ENCODE measurements at regions not wholly inside any gene's neighbourhood (a gene's known extent, or its start where the extent isn't known, plus 50 kb on each side); places are given as distances from the start of the nearest gene placed in this dataset.

DNA sequence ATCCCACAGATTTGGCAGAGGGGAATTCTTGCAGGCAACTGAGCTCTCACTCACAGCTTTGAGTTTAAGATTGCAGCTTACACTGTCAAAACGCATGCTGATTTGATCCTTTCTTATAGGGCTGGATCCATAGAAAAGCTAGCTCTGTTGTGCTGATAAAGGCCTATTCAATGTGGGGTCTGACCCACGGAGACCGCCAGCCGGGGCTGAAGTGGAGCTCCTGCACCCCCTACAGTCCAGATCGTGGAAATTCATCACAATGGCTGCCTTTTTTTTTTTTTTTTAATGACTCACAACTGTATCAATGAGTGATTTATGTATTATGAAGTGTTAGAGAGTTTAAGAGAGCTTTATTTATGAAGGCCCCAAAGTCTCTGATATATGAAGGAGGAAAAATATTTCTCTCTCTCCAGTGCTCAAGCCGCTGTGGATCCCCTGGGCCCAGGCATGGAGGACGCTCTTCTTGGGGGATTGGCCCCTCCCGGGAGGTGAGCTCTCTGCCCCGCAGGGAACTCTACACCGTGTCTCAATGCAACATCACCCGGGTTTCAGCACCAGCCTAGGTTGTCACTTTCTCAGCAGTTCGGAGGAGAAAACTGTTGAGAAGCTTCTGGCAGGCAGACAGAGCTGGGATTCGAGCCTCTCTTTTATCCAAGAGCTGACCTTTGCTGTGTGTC is 700.2 kb downstream of the IRX1 start:
- in situ Hi-C loops (cut with HindIII; ENCODE audit: low pct_unique_long_range_greater_than_20kb, low sequenced_read_pairs), result no loop called here
- peak; percentile 75 for DNase-seq (ENCODE audit: low read depth, low spot score)

DNA sequence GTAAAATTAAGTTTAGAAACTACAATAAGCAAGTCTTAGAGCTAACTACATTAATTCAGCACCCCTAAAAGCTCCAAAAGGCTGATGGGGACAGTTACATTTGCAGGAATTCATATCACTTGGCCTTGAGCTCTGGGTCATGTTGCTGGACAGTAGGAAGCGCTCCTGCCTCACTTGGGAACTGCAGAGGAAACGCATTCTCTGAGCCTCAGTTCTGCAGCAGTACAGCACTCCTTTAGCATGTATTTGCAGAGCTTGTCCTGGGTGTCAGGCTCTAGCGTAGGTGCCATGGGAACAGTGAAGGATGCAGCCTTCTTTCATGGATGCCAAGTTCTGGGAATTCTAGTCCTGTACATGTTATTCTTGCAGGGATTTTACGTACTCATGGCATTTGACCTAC is 710.4 kb downstream of the IRX1 start:
- in situ Hi-C loops (cut with HindIII; ENCODE audit: low pct_unique_long_range_greater_than_20kb, low sequenced_read_pairs), result no loop called here

DNA sequence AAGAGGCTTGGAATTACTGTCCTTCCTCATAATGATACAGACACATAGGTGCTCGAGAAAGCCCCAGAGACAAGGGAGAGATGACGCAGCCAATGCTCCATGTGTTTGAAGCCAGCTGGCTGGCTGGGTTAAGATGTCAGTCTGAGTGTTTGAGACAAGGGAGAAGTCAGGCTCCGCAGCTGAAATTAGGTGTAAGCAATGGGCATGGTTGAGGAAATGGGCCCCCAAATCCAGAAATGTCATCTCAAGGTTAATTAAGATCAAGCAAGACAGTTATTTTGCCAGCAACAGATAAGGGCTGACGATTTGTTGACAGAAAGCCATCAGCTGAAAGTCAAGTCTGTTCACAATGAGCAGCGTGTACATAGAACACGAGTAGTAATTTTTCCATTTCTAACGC is 713.4 kb downstream of the IRX1 start:
- in situ Hi-C loops (cut with HindIII; ENCODE audit: low pct_unique_long_range_greater_than_20kb, low sequenced_read_pairs), result no loop called here
- no peak for DNase-seq (ENCODE audit: low read depth, low spot score)

More for the DNA sequence above, 710.4 kb downstream of the IRX1 start:
- peak; percentile 55 for DNase-seq (ENCODE audit: low read depth, low spot score)

DNA sequence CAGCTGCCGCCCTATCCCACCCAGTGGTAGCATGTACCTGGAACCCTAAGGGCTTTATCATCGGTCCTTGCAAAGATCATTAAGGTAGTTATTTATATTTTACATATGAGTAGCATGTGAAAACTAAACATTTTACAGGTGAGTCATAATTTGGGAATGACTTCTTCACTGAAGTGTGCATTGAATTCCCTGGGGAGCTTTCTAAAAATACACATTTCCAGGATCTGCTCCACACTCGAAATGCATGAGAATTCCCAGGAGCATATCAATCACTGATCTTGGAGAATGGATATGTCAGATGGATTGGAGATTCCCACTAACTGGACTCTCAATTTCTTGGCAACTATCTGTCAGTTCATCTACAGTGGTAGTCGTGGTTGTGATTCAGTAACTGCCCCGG is 717.5 kb downstream of the IRX1 start:
- in situ Hi-C loops (cut with HindIII; ENCODE audit: low pct_unique_long_range_greater_than_20kb, low sequenced_read_pairs), result no loop called here
- no peak for DNase-seq (ENCODE audit: low read depth, low spot score)

DNA sequence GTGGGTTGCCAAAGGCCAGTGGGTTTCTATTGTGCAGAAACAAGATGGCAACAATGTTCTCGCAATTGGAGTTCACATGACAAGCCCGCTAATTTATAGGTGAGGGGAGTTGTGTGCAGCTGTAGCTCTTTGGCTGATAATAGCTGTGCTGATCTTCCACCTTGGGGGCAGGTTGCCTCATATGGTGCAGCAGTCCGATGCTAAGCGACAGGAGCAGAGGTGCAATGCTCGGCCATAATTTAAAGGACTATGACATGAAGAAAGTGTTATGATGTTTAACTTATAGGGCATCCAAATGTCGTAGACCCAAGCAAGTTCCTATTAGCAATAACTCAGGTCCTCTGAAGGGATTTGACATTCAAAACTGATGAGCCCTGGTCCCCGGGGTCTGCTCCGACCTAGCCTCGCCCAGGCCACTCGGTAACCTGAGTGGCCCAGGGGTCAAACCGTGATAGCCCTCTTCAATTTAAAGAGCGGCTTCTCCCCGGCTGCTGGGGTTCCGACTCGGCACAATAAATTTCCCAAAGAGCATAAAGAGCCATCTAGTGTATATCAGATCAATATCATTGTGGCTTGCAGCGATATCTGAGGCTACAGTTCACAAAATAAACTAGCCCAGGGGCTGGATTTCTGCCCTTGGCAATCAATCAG is 724.0 kb downstream of the IRX1 start:
- no peak for DNase-seq (ENCODE audit: low read depth, low spot score)
- in situ Hi-C loops (cut with HindIII; ENCODE audit: low pct_unique_long_range_greater_than_20kb, low sequenced_read_pairs), result no loop called here

DNA sequence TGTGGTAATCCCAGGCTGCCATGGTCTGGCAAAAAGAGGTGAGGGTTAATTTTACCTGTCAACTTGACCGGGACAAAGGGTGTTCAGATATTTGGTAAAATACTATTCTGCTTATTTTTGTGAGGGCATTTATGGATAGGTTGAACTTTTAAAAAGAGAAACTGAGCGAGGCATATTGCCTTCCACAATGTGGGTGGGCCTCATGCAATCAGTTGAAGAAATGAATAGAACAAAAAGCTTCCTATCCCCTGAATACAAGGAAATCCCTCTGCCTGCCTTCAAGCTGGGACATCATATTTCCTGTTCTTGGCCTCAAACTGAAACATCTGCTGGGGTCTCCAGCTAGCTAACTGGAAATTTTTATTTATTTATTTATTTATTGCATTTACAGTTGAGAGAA is 734.7 kb downstream of the IRX1 start:
- DNase-seq (ENCODE audit: low read depth, low spot score), result no peak
- in situ Hi-C loops (cut with HindIII; ENCODE audit: low pct_unique_long_range_greater_than_20kb, low sequenced_read_pairs), result no loop called here

DNA sequence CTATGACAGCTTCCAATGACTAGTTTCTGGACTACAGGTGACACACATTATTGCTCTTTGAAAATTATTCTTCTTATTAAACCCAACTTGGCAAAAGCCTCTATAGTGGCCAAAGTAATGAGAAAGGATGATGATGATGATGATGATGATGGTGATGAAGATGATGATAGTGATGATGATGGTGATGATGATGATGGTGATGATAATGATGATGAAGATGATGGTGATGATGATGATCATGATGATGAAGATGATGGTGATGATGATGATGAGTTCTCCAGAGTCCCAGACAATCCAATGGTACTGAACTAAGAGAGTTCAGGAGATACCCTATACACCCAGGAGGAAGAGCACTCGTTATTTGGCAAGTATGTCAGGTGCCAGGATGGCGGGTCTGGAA is 739.4 kb downstream of the IRX1 start:
- in situ Hi-C loops (cut with HindIII; ENCODE audit: low pct_unique_long_range_greater_than_20kb, low sequenced_read_pairs), result no loop called here
- DNase-seq (ENCODE audit: low read depth, low spot score), result no peak

DNA sequence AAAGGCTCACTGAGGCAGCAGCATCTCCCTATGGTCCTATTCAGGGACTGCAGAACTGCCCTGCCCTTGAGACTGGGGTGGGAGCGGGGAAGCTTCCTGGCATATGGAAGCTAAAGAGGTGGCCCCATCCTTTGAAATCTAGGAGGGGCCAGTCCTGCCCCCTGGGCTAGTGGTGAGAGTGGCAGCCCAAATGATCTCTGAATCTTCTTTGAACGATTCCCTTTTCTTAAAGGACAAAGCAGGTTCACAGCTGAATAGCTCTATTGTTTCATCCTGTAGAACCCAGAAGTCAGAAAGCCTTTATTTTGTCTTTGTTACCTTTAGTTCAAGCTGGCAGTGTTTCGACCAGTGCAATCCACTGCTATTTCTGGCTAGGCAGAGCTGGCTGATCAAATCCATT is 741.9 kb downstream of the IRX1 start:
- in situ Hi-C loops (cut with HindIII; ENCODE audit: low pct_unique_long_range_greater_than_20kb, low sequenced_read_pairs), result no loop called here
- DNase-seq (ENCODE audit: low read depth, low spot score), result no peak

DNA sequence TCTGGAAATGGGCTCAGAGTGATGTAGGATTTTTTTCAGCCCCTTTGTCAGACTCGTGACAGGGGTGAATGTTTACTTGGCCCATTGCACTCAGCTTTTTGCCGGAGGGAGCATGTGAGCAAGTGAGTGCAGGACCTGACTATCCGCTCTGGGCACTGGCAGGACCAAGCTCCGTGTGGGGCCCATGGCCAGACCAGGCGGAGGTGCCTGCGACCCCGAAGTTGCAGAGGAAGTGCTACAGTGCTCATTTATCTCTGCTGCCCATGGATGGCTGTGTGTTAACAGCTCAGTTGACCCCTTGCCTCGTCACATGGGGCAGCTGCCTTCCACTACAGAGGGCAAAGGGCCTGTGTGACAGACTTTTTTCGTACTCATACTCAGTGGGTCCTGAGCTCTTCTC is 744.3 kb downstream of the IRX1 start:
- in situ Hi-C loops (cut with HindIII; ENCODE audit: low pct_unique_long_range_greater_than_20kb, low sequenced_read_pairs), result no loop called here

DNA sequence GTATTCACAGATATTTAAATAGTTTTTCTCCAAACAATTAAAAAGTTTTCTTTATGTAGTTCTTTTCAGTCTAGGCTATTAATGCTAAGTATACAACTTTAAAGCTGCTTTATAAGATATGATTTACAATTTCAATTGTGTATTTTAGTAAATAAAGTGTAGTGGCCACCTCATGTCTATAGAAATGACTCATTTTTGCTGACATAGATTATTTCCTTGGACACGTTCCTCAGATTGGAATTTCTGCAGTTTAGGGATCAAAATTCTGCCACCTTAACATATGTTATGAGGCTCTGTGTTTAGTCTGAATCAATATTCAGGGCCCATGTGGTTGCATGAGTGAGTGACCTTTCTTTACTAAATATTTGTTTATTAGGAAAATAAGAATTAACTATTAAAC is 750.2 kb downstream of the IRX1 start:
- in situ Hi-C loops (cut with HindIII; ENCODE audit: low pct_unique_long_range_greater_than_20kb, low sequenced_read_pairs), result no loop called here
- no peak for DNase-seq (ENCODE audit: low read depth, low spot score)

More for the DNA sequence above, 744.3 kb downstream of the IRX1 start:
- DNase-seq (ENCODE audit: low read depth, low spot score), result no peak

DNA sequence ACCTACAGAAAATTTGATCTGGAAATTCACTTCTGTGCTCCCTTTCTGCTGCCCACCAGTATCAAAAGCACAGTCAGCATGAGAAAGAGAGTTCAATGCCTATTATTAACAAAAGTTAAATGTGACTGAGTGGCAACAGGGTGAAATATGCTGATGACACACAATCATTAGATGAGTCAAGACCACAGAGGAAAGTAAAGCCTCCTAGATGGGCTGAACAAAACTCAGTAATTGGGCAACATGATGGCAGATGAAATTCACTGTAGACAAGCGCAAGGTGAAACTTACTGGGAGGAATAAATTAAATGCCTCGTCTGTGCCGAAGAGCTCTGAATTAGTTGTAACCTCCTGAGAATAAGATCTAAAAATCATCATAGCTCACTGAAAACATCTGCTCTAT is 752.8 kb downstream of the IRX1 start:
- in situ Hi-C loops (cut with HindIII; ENCODE audit: low pct_unique_long_range_greater_than_20kb, low sequenced_read_pairs), result no loop called here
- no peak for DNase-seq (ENCODE audit: low read depth, low spot score)

DNA sequence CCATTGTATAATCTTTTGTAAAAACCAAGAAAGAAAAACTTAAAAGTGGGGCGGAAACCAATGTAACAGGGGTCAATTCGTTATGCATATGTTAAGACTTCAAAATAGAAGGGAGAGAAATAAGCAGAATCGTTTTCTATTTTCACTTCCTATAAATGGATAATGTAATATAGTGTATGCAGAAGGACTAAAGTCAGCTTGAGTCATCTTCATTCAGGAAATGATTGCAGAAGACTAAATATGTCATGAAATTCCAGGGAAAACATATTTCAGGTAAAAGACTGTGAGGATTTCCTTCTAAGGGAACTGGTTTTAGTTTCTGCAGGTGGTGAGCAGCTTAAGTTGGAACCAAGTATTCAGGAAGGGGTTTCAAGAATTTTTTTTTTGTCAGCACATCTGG is 753.3 kb downstream of the IRX1 start:
- in situ Hi-C loops (cut with HindIII; ENCODE audit: low pct_unique_long_range_greater_than_20kb, low sequenced_read_pairs), result no loop called here

DNA sequence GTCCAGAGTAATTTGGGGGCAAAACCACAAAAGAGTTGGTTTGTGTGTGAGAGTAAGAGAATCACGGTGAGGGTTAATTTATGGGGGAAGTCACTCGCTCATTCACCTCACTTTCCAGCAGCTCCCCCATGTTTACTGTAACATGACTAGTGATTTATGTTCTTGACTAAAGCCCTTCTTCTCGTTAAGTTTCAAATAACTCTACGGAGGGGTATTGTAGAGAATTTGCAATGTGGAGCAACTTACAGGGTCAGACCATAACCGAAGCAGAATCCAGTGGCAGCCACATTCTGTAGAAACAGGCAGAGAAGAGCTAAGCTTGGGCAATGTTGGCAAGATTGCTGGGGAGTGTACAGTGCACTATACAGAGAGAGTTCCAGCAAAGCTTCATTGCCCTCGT is 760.6 kb downstream of the IRX1 start:
- no peak for DNase-seq (ENCODE audit: low read depth, low spot score)

More for the DNA sequence above, 753.3 kb downstream of the IRX1 start:
- DNase-seq (ENCODE audit: low read depth, low spot score), result no peak

DNA sequence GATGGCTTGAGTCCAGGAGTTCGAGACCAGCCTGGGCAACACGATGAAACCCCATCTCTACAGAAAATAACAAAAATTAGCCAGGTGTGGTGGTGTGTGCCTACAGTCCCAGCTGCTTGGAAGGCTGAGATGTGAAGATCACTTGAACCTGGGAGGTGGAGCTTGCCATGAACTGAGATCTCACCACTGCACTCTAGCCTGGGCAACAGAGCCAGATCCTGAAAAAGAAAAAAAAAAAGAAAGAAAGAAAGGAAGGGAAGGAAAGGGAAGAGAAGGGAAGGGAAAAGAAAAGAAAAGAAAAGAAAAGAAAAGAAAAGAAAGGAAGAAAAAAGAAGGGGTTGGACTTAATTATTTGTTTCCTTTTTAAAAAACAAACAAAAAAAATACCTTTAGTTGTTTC is 764.2 kb downstream of the IRX1 start:
- in situ Hi-C loops (cut with HindIII; ENCODE audit: low pct_unique_long_range_greater_than_20kb, low sequenced_read_pairs), result no loop called here

More for the DNA sequence above, 760.6 kb downstream of the IRX1 start:
- in situ Hi-C loops (cut with HindIII; ENCODE audit: low pct_unique_long_range_greater_than_20kb, low sequenced_read_pairs), result no loop called here

DNA sequence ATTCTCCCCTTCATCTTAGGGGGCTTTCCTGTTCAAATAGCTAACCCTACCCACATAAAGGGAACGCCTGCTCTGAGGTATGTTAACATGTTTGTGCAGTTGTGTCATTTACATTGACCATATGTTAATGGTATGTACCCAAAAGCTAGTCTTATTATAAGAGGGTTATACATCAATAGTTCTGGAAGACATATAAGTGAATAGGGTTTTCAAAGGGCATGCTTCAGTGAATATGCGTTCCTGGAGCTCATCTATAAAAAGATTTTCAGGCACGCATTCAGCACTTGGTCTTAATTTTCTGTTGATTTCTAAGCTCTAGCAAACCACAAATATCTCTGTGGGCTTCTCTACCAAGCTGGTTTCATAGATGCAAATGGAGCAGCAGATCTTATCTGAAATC is 766.1 kb downstream of the IRX1 start:
- DNase-seq (ENCODE audit: low read depth, low spot score), result no peak
- in situ Hi-C loops (cut with HindIII; ENCODE audit: low pct_unique_long_range_greater_than_20kb, low sequenced_read_pairs), result no loop called here

More for the DNA sequence above, 764.2 kb downstream of the IRX1 start:
- no peak for DNase-seq (ENCODE audit: low read depth, low spot score)

DNA sequence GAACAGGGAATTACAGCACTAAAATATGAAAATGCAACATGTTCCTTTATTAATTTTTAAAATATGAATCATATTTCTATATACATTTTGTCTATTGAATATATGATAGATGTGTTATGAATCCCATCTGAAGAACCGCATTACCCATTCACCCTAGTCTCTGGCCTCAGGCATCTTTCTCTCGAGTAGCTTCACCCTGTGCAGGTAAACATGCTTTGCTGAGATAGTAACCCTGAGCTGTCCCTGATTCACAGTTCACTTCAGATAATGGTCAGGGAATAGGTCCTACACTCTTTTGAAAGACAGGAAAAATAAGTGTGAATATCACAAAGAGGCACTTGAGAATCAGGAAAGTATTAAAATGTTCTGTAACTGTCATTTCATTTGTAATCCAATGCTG is 766.8 kb downstream of the IRX1 start:
- in situ Hi-C loops (cut with HindIII; ENCODE audit: low pct_unique_long_range_greater_than_20kb, low sequenced_read_pairs), result no loop called here
- no peak for DNase-seq (ENCODE audit: low read depth, low spot score)

DNA sequence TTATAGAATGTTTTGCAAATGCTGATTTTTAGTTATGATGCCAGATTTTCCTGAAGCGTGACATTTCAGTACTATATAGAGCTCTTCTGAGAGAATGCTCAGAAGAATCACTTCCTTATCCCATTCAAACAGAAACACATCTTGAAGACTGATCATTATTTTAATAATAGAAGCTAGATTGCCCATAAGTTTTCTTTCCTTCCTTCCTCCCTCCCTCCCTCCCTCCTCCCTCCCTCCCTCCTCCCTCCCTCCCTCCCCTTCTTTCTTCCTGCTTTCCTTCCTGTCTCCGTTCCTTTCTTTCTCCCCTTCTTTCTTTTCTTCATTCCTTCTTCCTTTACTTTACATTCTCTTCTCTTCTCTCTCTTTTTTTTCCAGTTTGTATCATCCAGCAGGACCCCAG is 767.4 kb downstream of the IRX1 start:
- no peak for DNase-seq (ENCODE audit: low read depth, low spot score)
- in situ Hi-C loops (cut with HindIII; ENCODE audit: low pct_unique_long_range_greater_than_20kb, low sequenced_read_pairs), result no loop called here

DNA sequence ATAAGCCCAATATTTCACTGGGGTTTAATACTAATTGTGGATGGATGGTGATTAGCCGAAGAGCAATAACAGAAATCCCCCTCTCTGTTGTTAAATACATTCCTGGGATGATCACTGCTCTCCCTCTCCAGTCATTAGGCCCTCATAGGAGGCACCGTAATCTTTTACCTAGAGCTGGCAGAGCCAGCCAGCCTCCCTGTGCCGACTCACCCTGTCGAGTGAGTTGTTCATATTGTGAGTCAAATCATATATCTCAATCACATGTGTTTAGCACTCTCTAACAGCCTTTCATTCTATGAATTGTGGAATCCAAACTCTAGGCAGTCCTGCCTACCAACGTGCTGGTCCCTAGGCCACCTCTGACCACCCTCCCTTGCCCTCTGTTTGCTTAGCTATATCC is 771.0 kb downstream of the IRX1 start:
- no peak for DNase-seq (ENCODE audit: low read depth, low spot score)
- in situ Hi-C loops (cut with HindIII; ENCODE audit: low pct_unique_long_range_greater_than_20kb, low sequenced_read_pairs), result no loop called here

DNA sequence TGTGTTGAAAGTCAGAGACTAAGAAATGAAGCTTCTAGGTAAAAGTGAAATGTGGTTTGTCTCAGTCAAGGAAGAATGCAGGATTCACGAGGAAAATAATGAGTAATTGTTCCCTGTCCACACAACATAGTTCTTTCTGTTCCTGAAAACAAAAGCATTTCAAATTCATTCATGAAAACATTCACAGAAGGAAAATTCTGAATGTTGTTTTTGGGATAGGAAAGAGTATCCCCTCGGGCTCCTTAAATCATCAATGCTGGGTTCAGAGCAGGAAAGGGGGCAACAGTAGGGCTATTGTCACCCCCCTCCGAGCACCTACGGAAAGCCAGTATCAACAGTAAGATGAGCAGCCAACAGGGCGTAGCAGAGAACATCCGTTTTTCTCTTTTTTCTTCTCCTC is 769.9 kb upstream of the ADAMTS16 start:
- in situ Hi-C loops (cut with HindIII; ENCODE audit: low pct_unique_long_range_greater_than_20kb, low sequenced_read_pairs), result no loop called here
- peak; percentile 96 for DNase-seq (ENCODE audit: low read depth, low spot score)

Data from SK-MEL-5 (cell line).